NK-92 treated with Interleukin-12 subunit alpha and Interleukin-12 subunit beta, amount 100 ng/mL, for 24 hours (cell line): ENCODE measurements at regions not wholly inside any gene's neighbourhood (a gene's known extent, or its start where the extent isn't known, plus 50 kb on each side); places are given as distances from the start of the nearest gene placed in this dataset.

ENCODE experiments used
- DNase-seq: peaks from one replicate; lab custom pipeline; 2025; lab: John Stamatoyannopoulos, UW

DNA sequence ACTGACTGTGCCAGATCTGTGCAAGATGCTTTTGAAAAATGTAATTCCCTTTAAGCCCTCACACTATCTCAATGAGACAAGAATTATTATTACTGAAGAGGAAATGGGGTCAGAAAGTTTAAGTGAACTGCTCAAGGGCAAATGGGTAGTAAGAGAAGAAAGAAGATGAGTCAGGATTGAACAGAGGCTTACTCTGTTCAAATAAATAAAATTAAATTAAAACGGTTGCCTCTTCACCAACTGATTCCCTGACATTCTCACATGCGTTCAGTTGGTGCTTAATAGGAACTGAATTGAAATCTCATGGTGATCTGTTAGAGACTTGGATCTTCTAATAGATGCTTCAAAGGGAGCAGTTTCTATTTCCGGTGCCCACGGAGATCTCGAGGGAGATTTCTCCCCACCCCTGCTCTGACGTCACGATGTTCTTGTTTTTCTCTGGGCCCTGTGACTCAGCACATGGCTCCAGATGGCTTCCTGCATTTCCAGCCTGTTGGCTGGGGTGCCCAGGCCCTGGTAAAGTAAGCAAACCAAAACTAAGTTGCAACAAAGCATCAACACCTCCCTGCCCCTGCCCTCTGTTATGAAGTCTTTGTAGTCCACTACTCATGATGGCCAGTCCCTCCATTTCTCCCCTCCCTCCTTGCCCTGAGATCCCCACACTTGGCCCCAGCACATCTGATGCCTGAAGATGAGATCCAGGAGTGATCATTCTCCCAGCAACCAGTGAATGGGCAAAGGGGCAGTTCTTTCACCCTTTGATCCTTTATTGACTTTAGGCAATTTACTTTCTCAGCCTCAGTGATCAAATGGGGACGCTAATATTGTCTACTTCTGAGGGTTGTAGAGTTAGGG, 106.1 kb upstream of the CPEB4 start:
- DNase-seq, result no peak

DNA sequence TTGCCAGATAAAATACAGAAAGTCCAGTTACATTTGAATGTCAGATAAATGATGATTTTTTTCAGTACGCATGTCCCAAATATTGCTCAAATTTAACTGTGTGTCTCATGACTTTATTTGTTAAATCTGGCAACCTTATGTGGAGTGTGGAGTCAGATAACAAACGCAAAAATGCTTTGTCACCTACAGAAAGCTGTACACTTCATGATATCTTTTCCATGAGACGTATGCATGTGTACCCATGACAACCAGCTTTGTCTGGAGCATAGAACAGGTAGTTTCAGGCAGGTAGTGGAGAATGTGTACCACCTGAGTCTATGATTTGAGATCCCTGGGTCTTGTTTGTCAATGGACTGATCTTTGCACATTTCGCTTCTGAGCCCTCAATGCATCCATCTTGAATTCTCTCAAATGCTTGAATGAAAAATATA, 105.5 kb upstream of the CPEB4 start:
- DNase-seq, result no peak

DNA sequence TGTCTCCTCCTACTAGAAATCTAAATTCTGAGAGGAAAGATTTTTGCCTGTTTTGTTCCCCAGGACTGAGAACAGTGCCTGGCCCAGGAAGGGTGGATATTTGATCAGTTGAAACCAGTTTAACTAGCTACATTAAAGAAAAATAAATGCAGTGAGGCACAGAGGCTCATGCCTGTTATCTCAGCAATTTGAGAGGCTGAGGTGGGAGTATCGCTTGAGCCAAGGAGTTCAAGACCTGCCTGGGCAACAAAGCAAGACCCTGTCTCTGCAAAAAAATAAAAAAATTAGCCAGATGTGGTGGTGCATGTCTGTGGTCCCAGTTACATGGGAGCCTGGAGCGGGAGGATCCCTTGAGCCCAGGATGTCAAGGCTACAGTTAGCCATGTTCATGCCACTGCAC, 104.8 kb upstream of the CPEB4 start:
- no peak for DNase-seq

DNA sequence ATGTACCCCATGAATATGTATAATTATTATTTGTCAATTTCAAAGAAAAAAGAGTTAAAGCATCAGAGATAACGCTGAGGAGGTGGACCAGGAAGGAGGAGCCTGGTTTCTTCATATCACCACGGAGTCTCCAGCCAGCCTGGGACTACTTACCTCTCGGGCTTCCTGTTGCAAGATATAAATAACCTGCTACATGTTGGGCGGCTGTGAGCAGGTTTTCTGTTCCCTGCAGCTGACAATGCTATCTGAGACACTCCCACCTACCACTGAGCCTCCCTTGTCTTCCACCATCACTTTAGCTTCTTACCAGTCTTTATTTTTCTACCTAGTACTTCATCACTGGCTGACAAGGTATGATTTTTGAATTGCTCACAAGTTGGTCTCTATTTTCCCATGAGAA, 102.7 kb upstream of the CPEB4 start:
- no peak for DNase-seq

DNA sequence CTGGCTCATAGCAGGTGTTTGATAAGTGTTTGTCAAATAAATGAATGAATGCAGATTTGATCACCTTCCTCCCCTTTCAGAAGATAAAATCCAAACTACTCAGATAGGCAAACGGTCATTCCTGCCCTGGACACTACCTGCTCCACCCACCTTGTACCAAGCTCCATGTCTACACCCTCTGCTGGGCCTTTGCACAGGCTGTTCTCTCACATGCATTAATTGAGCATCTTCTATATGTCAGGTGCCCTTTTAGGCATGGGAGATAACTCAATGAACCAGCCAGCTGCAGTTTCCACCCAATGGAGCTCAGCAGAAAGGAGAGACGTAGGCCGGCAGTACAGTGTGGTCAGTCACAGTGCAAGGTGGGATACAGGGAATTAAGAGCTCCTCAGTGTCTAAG, 102.3 kb upstream of the CPEB4 start:
- DNase-seq, result no peak

DNA sequence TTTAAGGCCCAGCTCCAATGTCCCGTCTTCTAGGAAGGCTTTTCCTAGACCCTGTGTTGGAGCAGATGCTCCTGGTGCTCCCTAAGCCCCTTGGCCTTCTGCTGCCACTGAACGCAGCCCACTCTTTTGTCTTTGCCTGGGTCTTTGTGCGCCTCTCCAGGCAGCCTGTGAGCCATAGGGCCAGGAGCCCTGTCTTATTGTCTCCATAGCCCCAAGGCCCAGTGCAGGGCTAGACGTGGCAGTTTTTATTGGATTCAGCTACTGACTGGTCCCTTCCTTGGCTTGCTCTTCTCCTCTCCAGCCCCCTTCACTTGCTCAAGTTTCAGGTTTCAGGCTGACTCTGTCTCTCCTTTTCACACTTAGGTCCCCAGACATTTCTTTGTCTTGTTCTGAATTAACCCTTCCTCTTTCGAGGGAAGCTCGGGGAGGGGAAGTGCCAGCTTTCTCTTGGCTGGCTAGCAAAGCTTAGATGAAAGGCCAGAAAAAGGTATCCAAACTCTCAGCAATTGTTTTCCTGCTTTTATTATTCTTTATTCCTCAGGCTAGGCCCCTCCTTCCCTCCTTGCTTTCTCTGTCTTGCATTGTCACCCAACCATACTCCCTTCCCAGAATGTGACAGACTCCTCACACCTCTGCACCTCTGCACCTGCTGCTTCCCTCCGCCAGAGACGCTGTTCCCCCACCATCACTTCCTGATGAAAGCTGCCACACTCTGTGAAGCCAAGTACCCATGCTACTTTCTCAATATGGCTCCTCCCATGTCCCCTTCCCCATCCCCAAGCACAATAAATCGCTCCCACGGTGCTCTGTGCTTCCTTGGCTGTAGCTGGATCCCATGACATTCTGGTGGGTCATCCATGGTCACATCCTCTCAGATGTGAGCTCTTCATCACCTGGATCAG, 101.6 kb upstream of the CPEB4 start:
- no peak for DNase-seq

DNA sequence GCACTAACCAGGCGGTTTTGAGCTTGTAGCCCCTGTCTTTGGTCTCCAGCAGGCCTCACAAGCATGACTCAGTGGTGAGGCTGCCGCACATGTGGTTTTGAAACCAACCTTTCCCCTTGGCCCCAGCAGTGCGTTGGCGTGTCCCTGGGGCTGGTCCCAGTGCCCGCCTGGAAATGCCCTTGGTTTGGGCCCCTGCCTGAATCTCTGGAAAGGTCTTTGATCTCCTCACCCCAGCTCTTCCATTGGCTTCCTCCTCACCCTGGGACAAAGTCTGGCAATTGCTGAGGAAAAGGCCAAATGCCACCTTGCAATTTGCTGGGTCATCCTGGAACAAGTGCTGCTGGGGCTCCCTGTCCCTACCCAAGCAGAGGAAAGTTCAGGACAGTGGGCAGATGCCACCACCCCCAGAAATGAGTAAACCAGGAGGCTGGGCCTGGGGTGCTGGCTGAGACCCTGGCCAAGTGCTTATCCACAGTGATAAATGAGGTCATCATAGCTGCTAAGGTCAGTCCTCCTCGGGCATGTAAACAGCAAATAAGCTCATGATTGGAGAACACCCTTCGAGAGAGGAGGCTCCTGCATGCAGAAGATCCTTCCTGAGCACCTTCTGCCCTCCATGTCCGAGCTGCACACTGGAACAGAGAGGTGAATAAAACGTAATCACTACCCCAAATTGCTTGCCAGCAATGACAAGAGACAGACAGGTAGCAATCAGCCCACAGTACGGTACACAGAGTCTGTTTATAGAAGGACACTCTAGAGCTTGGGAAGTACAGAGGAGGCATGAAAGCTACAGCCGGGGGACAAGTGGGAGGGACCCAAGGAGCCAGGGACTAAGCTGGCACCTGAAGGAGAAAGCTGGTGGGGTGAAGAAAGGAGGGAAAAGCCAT, 98.9 kb upstream of the CPEB4 start:
- DNase-seq, result peak; percentile 11

DNA sequence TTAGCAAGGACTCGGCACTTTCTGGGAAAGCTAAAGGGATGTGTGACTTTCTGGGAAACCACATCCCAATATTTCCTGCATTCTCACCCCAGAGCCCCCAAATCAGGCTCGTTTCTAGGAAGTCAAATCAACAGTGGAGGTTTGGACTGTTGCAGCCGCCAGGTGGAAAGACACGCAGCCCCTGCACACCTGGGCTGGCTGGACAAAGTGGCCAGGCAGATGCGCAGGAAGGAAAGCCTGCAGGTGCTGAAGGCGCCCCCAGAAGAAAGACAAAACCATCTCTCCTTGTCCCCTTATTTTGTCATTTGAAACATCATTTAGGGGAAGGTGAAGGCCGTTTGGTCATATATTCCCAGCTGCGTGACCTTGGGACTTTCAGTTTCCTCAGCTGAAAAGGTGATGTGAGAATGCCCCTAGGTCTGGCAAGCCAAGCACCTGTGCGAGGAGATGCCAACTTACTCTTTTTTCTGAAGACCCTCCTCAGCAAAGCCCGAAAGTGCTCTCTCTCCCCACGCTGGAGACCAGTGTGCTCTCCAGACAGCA, 97.9 kb upstream of the CPEB4 start:
- no peak for DNase-seq

DNA sequence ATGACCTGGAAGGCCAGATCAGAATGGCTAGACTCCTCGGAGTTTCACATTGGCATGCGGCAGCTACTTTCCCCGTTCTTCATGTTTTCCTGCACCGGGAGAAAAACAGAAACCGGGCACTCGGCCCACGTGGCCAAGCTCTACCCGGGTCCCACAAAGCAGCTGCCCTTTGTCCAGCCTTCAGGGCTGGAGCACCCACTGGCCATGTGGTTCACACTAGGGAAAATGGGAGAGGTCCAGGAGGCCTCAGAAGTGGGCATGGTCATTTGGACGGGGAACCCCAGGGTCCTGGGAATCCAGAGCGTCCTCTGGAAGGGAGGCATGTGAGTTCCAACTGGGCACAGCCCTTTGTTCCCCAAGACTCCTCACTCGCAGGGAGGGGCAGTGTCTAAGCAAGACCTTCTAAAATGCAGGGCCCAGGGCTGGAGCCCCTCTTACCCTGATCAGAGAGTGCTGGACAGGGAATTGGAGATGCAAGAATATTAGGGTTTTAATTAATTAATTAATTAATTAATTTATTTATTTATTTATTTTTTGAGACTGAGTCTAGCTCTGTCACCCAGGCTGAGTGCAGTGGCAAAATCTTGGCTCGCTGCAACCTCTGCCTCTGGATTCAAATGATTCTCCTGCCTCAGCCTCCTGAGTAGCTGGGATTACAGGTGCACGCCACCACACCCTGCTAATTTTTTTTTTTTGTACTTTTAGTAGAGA, 97.2 kb upstream of the CPEB4 start:
- no peak for DNase-seq

DNA sequence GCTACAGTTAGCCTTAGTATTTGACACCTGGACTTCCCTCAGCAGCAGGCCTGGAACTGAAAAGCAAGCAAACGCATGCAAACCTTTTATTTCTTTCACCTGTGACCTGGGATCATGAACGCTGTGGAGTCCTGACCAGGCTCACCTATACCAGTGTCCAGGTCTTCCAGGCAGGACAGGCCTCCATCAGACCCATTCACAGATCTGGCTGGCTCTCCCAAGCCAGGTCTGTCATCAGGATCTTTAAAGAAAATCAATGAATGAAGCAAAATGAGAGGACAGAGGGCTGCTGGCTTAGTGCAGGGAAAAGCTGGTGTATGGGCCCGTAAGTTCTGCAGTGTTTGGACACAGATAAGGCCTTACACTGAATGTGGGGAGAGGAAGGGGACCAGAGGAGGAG, 96.3 kb upstream of the CPEB4 start:
- DNase-seq, result no peak

DNA sequence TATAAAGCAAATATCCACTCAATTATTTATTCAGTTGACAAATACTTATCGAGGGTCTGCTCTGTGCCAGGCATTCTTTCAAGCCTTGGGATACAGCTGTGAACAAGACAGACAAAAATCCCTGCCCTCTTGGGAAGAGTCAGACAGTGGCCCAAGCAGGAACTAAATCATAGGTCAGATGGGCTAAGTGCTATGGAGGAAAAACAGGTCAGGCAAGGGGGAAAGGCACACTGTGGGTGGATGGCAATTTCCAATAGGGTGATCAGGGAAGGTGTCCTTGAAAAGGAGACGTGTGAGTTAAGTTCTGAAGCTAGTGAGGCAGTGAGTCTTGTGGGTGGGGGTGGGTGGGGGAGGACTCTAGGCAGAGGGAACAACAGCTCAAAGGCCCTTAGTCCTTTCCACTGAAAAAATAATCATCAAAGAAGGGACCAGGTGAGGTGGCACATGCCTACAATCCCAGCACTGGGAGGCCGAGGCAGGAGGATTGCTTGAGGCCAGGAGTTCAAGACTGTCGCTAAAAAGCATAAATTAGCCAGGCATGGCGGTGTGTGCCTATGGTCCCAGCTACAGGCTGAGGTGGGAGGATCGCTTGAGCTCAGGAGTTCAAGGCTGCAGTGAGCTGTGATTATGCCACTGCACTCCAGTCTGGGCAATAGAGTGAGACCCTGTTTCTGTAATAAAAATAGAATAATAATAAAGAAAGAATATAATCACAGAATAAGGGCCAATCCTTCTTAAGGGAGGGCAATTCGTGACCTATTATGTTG, 95.2 kb upstream of the CPEB4 start:
- no peak for DNase-seq

DNA sequence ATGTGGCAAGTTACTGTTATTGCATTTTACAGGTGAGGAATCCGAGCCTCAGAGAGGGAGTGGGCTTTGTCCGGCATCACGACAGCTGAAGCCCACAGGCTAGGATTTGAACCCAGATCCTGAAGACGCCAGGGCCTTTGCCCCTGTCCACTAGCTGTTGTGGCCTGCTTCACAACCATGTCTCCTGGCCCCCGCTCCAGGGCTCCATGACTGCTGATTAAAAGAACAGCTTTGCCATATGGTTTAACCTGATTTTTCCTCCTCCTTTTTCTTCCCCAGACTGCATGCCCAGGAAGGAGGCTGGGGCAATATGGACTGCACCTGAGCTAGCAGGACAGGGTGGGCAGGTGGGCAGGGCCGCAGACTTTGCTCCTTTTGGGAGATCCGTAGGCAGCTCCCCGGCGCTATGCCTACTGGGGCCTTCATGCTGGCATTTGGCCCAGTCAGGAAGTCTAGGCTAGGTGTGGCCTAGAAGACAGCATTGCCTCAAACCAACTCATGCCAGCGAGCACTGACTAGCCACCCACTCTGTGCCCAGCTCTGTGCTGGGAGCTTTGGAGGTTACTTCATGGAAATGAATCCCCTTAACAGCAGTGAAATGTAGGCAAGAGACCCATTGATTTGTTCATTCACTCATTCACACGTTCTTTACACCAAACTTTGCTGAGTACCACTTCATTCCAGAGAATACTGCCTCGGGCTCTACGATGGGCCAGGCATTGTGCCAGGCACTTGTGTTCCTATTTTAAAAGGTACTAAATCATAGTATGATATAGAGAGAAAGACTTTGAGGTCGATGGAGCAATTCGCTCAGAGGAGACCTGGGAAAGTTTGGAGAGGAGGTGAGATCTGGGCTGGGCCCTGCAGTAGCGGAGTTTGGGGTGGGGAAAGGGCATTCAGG, 94.3 kb upstream of the CPEB4 start:
- DNase-seq, result no peak

DNA sequence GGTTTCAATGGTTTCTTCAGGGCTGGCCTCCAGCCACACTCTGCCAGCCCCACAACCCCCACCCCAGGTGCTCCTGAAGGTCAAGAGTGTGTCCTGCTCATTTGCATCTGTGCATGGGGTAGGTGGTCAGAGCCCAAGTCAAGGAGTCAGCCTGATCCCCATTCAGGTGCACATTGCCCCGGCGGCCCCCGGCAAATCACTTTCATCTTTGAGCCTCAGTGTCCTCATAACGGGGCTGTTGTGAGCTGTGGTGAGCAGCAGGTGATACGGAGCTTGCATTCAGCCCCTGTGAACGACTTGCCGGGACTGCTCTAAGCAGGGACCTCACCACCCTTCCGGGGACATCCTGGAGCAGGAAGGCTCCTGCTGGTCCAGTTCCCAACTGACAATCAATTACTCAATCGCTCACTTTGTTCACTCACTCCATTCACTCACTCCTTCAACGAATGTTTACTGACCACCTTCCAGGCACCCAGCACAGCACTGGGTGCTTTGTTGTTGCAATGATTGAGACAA, 93.2 kb upstream of the CPEB4 start:
- DNase-seq, result no peak

DNA sequence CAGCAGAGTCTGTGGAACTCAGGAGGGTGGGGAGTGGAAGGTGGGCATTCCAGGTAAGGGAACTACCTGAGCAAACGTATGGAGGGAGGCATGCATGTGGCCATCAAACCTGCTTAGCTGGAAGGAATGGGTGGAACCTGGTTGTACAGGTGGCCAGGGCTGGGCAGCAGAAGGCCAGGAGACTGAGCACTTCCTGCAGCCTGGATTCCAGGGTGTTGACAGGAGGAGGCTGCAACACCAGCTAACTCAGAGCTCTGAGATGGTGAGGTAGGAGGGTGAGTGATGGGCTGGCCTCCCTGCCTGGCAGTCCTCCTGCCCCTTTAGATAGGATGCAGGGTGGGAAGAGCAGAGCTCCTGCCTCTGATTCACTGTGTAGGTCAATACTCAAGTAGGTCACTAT, 92.5 kb upstream of the CPEB4 start:
- no peak for DNase-seq

DNA sequence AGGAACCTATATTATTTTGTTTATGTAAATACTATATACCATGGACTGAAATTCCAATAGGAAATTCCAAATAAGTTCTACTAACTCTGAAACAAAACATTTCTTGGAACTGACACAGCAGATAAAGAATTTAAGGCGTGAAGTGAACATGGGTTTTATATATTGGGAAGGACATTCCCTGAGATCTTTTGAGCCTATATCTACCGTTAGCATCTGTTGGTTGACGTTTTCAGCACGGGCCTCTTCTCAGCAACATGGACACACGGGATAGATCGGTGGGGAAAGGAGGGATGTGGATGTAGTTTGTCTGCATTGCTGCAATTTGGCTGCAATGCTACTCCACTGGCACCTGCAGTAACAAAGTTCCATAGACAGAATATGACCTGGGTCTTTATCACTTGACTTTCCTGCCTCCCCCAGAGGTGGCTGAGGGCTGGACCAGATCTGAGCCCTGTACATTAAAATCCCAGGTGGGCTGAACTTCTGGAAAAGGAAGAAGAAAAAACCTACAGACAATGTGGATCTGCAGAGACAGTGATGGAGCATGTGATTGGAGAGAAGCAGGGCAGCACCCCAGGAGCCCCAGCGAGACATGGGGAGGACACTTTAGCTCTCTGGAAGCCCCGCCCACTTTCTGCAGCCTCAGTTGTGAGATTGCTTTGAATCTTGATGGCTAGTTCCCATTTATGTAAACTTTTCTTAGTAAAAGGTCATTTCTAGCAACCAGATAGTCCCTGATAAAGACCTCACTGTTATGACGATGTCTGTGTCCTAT, 91.2 kb upstream of the CPEB4 start:
- no peak for DNase-seq

DNA sequence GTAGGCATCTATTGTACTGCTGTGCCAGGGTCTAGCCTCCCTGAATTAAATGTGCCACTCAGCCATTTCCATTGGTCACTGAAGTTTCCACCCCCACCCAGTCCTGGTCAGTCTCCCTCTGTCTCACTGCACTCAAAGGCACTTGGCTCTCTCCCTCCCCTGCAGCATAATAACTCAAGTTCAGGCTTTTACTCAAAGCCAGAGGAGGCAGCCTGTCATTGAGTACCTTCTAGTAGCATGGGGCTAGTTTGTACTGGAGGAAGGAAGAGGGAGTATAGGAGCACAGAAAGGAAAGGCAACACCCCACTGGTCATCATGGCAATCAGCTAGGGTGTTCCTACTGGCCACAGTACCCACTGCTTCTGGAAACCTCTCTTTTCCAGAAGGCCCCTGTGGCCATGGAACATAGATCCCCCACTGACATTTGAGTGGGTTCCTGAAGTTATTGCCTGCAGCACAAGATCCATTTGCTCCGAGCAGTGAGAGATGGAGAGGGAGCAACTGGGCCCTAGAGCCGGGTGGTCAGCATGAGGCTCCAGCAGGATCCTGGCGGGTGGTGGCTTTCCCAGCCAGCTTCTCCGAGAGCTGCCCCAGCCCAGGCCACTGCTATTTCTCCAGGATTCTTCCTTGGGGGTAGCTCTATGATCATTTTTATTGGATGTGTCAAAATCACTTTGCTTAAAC, 89.9 kb upstream of the CPEB4 start:
- DNase-seq, result no peak

DNA sequence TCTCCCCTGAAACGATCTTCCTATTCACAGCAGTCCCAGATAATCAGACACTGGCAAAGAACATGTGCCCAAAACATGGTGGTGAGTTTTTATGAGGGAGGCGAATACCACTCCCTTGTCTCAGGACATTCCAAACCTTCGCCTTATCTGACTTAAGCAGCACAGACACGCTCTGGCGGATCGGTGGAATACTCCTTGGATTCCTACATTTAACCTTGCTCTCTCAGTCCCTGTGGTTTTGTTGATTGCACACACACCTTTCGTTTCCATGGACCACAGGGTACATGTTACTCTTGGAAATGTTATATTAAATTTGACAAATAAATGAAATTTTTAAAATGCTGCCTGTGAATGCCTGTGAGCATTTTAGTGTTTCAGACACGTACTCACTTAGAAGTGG, 87.8 kb upstream of the CPEB4 start:
- DNase-seq, result no peak

DNA sequence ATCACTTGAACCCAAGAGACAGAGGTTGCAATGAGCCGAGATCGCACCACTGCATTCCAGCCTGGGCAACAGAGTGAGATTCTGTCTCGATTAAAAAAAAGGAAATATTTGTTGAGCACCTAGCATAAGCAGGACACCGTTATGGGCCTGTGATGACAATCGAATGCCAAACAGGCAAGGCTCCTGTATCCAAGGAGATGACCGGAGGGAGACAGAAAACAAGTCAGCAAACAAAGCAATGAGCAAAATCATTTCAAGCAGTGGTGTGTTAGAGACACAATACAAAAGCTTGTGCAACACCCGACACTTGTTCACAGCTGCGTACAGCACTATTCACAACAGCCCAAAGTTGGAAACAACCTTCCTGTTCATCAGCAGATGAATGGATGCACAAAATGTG, 87.1 kb upstream of the CPEB4 start:
- no peak for DNase-seq
